HL-60/S4 treated with retinoic acid at 250 ng/mL for 4 days and 3 days (cell line): ENCODE measurements at regions not wholly inside any gene's neighbourhood (a gene's known extent, or its start where the extent isn't known, plus 50 kb on each side); places are given as distances from the start of the nearest gene placed in this dataset.

Experiments used
- in situ Hi-C: fragments of 300-500 bp; cut with MboI; formaldehyde crosslinking; loops from 2 replicates; pipeline ENCODE4 v1.7.0; 2022; ENCODE audit warnings: low sequenced_read_pairs

GRCh38 chr12:46437469-46437868 is 64.9 kb upstream of the SLC38A2 start:
- in situ Hi-C loops, result no loop called here

DNA sequence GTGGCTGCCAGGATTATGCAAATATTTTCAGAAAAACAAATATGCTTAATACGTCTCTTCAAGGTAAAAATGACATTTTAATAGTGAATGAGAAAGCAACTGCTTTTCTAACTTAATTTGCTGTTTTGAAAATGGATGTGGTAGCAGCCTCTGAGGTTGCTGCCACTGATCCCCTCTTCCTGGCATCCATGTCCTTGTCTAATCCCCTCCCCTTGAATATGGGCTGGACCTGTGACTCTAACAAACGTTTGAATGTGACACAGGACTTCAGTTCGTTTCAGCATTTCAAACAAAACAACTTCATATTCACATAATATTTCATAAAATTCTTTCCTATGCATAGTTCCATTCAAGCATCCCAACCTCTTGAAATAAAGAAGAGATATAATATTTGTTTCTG is 64.2 kb upstream of the SLC38A2 start:
- in situ Hi-C loops, result no loop called here

DNA sequence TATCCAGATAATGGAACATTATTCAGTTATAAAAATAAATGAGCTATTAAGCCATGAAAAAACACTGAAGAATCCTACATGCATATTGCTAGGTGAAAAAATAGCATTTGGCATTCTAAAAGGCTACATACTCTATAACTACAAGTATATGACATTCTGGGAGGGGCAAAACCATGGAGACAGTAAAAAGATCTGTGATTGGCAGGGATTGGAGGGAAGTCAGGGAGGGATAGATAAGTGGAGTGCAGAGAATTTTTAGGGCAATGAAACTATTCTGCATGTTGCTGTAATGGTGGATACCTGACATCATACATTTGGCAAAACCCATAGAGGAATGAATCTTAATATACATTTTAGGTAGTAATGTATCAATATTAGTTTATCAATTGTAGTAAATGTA is 63.1 kb upstream of the SLC38A2 start:
- in situ Hi-C loops, result no loop called here

GRCh38 chr12:46435029-46435428 is 62.5 kb upstream of the SLC38A2 start:
- in situ Hi-C loops, result no loop called here

GRCh38 chr12:46433829-46434228 is 61.3 kb upstream of the SLC38A2 start:
- in situ Hi-C loops, result no loop called here

DNA sequence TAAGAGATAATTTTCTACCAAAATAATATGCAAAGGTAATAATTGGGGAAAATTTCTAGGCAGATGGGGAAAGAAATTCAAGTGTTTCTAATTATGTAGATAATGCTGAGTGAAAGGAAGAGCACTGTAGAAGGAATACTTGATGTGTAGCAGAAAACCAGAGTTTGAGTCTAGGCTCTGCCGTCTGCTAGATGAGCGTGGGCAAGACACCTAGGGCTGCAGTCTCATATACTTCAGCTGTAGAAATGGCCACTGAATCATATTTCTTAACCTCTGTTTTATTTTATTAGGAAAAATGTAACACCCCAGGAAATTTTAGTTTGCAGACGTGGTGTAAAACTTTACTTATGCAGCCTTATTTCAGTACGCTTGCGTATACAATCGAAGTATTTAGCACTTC is 59.8 kb upstream of the SLC38A2 start:
- in situ Hi-C loops, result no loop called here

DNA sequence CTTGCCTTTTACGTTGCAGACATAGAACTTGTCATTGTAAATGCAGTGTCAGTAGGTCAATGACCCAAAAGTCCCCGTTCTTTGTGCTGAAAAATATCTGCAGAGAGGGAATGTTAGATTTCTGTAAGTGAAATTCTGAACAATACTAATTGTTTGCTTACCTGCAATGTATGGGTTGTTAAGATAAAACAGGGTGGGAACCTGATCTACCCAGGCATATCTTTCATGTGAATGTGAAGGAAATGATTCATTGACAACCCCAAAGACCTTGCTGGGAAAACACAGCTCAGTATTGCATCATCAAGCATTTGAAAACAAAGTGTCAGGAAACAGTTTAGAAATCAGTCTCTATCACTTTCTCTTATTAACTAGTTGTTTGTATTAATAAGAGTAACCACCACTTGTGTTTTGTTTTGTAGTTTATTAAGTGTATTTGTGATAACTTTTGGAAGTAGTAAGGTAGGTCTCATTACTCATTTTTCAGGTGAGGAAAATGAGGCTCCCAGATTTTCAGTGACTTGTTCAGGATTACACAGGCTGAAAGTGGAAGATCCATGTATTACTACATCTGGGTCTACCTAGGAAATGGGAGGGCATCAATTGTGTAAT is 57.9 kb upstream of the SLC38A2 start:
- in situ Hi-C loops, result no loop called here
